C1 segment of cervical spinal cord (tissue), 14 donors: ENCODE measurements at regions not wholly inside any gene's neighbourhood (a gene's known extent, or its start where the extent isn't known, plus 50 kb on each side); places are given as distances from the start of the nearest gene placed in this dataset.
A peak's percentile ranks its signal among the peaks of the same experiment; 100 is the strongest.

Experiments used
- DNase-seq, 14 donors: peaks; one replicate each; lab custom pipeline; 2025; lab: John Stamatoyannopoulos, UW

- peak; percentile 19 to 84 (median 77) for DNase-seq
Measured at GRCh38 chr9:105064248-105065097, 136.5 kb upstream of the ABCA1 start.

GRCh38 chr9:105065098-105066088, 137.4 kb upstream of the ABCA1 start:
- no peak for DNase-seq

- DNase-seq, result peak in 1 of 14 donors; percentile 40
Measured at GRCh38 chr9:105066275-105066865, 138.4 kb upstream of the ABCA1 start.

- no peak for DNase-seq
Measured at GRCh38 chr9:105067895-105068580, 140.1 kb upstream of the ABCA1 start.

- DNase-seq, result no peak
Measured at GRCh38 chr9:105069285-105069684, 141.3 kb upstream of the ABCA1 start.

GRCh38 chr9:105069696-105070095, 141.7 kb upstream of the ABCA1 start:
- no peak for DNase-seq

- no peak for DNase-seq
Measured at GRCh38 chr9:105070176-105070575, 142.2 kb upstream of the ABCA1 start.

- no peak for DNase-seq
Measured at GRCh38 chr9:105072476-105072875, 144.5 kb upstream of the ABCA1 start.

- no peak for DNase-seq
Measured at GRCh38 chr9:105073147-105073546, 145.2 kb upstream of the ABCA1 start.

- no peak for DNase-seq
Measured at GRCh38 chr9:105074491-105074890, 146.5 kb upstream of the ABCA1 start.

- no peak for DNase-seq
Measured at GRCh38 chr9:105076729-105077128, 148.8 kb upstream of the ABCA1 start.

- no peak for DNase-seq
Measured at GRCh38 chr9:105079457-105079856, 151.5 kb upstream of the ABCA1 start.

GRCh38 chr9:105082843-105083242, 154.9 kb upstream of the ABCA1 start:
- no peak for DNase-seq

- no peak for DNase-seq
Measured at GRCh38 chr9:105083256-105083655, 155.3 kb upstream of the ABCA1 start.

- no peak for DNase-seq
Measured at GRCh38 chr9:105087910-105088898, 156.2 kb upstream of the SLC44A1 start.

- no peak for DNase-seq
Measured at GRCh38 chr9:105089874-105090273, 154.6 kb upstream of the SLC44A1 start.

GRCh38 chr9:105091004-105091640, 153.3 kb upstream of the SLC44A1 start:
- no peak for DNase-seq

- no peak for DNase-seq
Measured at GRCh38 chr9:105093685-105094084, 150.8 kb upstream of the SLC44A1 start.

- no peak for DNase-seq
Measured at GRCh38 chr9:105098370-105098769, 146.1 kb upstream of the SLC44A1 start.

GRCh38 chr9:105103776-105104175, 140.7 kb upstream of the SLC44A1 start:
- DNase-seq, result no peak
